H1 (cell line): ENCODE measurements at regions not wholly inside any gene's neighbourhood (a gene's known extent, or its start where the extent isn't known, plus 50 kb on each side); places are given as distances from the start of the nearest gene placed in this dataset.

Experiments
- CTCF ChIA-PET: fragments of 300-600 bp; sonication (Branson Sonifier 250); formaldehyde crosslinking; loops from one replicate; lab custom pipeline; 2021; ENCODE audit not compliant: partially characterized antibody; lab: Charles Lee
- POLR2A ChIA-PET: fragments of 300-600 bp; sonication (Branson Sonifier 250); formaldehyde crosslinking; loops from one replicate; lab custom pipeline; 2021; ENCODE audit warnings: inconsistent platforms; ENCODE audit not compliant: partially characterized antibody; lab: Charles Lee
- DNase-seq, 2 experiments: peaks; one replicate each; pipeline versions ENCODE4 v3.0.0 to v3.0.0-alpha.2; 2010 to 2022; ENCODE audit warnings: low spot score in 2 of 2, low read depth in 1 of 2, mixed read lengths in 1 of 2
- FAIRE-seq: peaks from 2 replicates; lab custom pipeline; 2011; peaks lifted over from hg19 to GRCh38; lab: Jason Lieb, UNC
- H2AFZ ChIP-seq: 2 replicates; pipeline ENCODE4 v1.8.1; 2012; ENCODE audit warnings: low read length, inconsistent platforms
- H2AK5ac ChIP-seq: 2 replicates; pipeline ENCODE4 v1.6.1; 2013; ENCODE audit warnings: low read depth, low read length
- H2BK120ac ChIP-seq: replicated peaks from 2 replicates; pipeline ENCODE3; 2013; ENCODE audit warnings: low read depth, low read length, inconsistent platforms
- H2BK12ac ChIP-seq: 2 replicates; pipeline ENCODE4 v1.6.1; 2013; ENCODE audit warnings: low read depth, low read length
- H2BK15ac ChIP-seq: 2 replicates; pipeline ENCODE4 v1.6.1; 2013; ENCODE audit warnings: low read length
- H2BK20ac ChIP-seq: 2 replicates; pipeline ENCODE4 v1.6.1; 2013; ENCODE audit warnings: low read length
- H2BK5ac ChIP-seq: 2 replicates; pipeline ENCODE4 v1.6.1; 2013; ENCODE audit warnings: low read depth, low read length
- H3K14ac ChIP-seq: 2 replicates; pipeline ENCODE4 v1.6.1; 2013; ENCODE audit warnings: inconsistent platforms; ENCODE audit not compliant: insufficient read length
- H3K18ac ChIP-seq: 2 replicates; pipeline ENCODE4 v1.6.1; 2013; ENCODE audit warnings: low read length; ENCODE audit errors: extremely low read depth
- H3K23ac ChIP-seq: 2 replicates; pipeline ENCODE4 v1.6.1; 2013; ENCODE audit warnings: inconsistent platforms; ENCODE audit not compliant: insufficient read length
- H3K23me2 ChIP-seq: 2 replicates; pipeline ENCODE4 v1.6.1; 2013; ENCODE audit warnings: low read depth, low read length
- H3K27ac ChIP-seq: 2 replicates; pipeline ENCODE4 v1.6.1; 2011; ENCODE audit warnings: low read depth, low read length, inconsistent platforms
- H3K27me3 ChIP-seq, 4 experiments: replicated peaks in 1 of 4; 1 replicate in 1 of 4; 2 replicates in 3 of 4; pipeline versions ENCODE4 v1.6.1 to v1.8.1; 2011 to 2013; ENCODE audit warnings: low read length in 3 of 4, mild to moderate bottlenecking in 3 of 4, inconsistent platforms in 2 of 4, mixed read lengths in 2 of 4, moderate library complexity in 1 of 4; ENCODE audit not compliant: control insufficient read depth in 3 of 4, insufficient read depth in 3 of 4; ENCODE audit errors: extremely low read depth in 1 of 4
- H3K36me3 ChIP-seq, 4 experiments: 2 replicates each; pipeline versions ENCODE4 v1.6.1 to v1.8.1; 2011 to 2013; ENCODE audit warnings: mild to moderate bottlenecking in 4 of 4, low read length in 3 of 4, moderate library complexity in 2 of 4, control low read depth in 1 of 4, inconsistent platforms in 1 of 4; ENCODE audit not compliant: insufficient read depth in 4 of 4, control insufficient read depth in 2 of 4
- H3K4ac ChIP-seq: replicated peaks from 2 replicates; pipeline ENCODE3; 2013; ENCODE audit warnings: low read length, low read depth, mixed read lengths, inconsistent platforms; ENCODE audit not compliant: insufficient read length
- H3K4me1 ChIP-seq, 4 experiments: replicated peaks in 1 of 4; 1 replicate in 1 of 4; 2 replicates in 3 of 4; pipeline versions ENCODE4 v1.6.1 to v1.8.1; 2011 to 2013; ENCODE audit warnings: low read length in 3 of 4, inconsistent platforms in 2 of 4, mixed read lengths in 1 of 4; ENCODE audit not compliant: insufficient read depth in 4 of 4, control insufficient read depth in 3 of 4
- H3K4me2 ChIP-seq, 2 experiments: 2 replicates each; pipeline versions ENCODE4 v1.6.1 to v1.8.1; 2011 to 2013; ENCODE audit warnings: low read depth in 2 of 2, low read length in 2 of 2, control low read depth in 1 of 2, inconsistent platforms in 1 of 2, mild to moderate bottlenecking in 1 of 2; ENCODE audit not compliant: insufficient read depth in 1 of 2
- H3K4me3 ChIP-seq, 4 experiments: fragments of 200-600, 300-600 bp in 1 of 4; sonication (generic), shearing (Covaris generic), sonication (Bioruptor Twin) in 1 of 4; 2 replicates each; pipeline versions ENCODE4 v1.5.1 to v1.8.1; 2011 to 2016; ENCODE audit warnings: low read length in 4 of 4, low read depth in 3 of 4, control low read depth in 2 of 4, inconsistent platforms in 2 of 4, mild to moderate bottlenecking in 2 of 4, mixed read lengths in 1 of 4, moderate library complexity in 1 of 4; ENCODE audit not compliant: insufficient read depth in 2 of 4; ENCODE audit errors: extremely low read depth in 1 of 4
- H3K56ac ChIP-seq: replicated peaks from 2 replicates; pipeline ENCODE3; 2013; ENCODE audit warnings: low read depth, mild to moderate bottlenecking, mixed read lengths, low read length, inconsistent platforms; ENCODE audit not compliant: insufficient read length
- H3K79me1 ChIP-seq: 2 replicates; pipeline ENCODE4 v1.6.1; 2013; ENCODE audit warnings: low read depth, low read length, control low read depth
- H3K79me2 ChIP-seq, 2 experiments: 2 replicates each; pipeline versions ENCODE4 v1.6.1 to v1.8.1; 2012 to 2013; ENCODE audit warnings: low read length in 2 of 2, mild to moderate bottlenecking in 2 of 2, inconsistent platforms in 1 of 2; ENCODE audit not compliant: insufficient read depth in 2 of 2, control insufficient read depth in 1 of 2
- H3K9ac ChIP-seq, 4 experiments: replicated peaks in 1 of 4; 1 replicate in 1 of 4; 2 replicates in 3 of 4; pipeline versions ENCODE4 v1.6.1 to v1.8.1; 2011 to 2013; ENCODE audit warnings: low read depth in 3 of 4, low read length in 3 of 4, control low read depth in 2 of 4, mild to moderate bottlenecking in 2 of 4, moderate library complexity in 2 of 4, inconsistent platforms in 1 of 4; ENCODE audit errors: extremely low read depth in 1 of 4
- H3K9me3 ChIP-seq, 2 experiments: 2 replicates each; pipeline versions ENCODE4 v1.6.1 to v1.8.1; 2012 to 2013; ENCODE audit warnings: mild to moderate bottlenecking in 2 of 2, moderate library complexity in 2 of 2, control low read depth in 1 of 2, inconsistent platforms in 1 of 2, low read depth in 1 of 2, low read length in 1 of 2, mixed read lengths in 1 of 2; ENCODE audit not compliant: insufficient read depth in 2 of 2
- H4K20me1 ChIP-seq, 2 experiments: replicated peaks in 1 of 2; 2 replicates each; pipeline versions ENCODE3 to v1.8.1; 2011 to 2013; ENCODE audit warnings: inconsistent platforms in 2 of 2, low read length in 2 of 2, mild to moderate bottlenecking in 1 of 2; ENCODE audit not compliant: insufficient read depth in 2 of 2, control insufficient read depth in 1 of 2
- H4K5ac ChIP-seq: 2 replicates; pipeline ENCODE4 v1.6.1; 2013; ENCODE audit warnings: low read length, low read depth, mixed read lengths, inconsistent platforms; ENCODE audit not compliant: insufficient read length
- H4K8ac ChIP-seq: 2 replicates; pipeline ENCODE4 v1.8.0; 2013; ENCODE audit warnings: mild to moderate bottlenecking, moderate library complexity, low read length, inconsistent platforms; ENCODE audit not compliant: insufficient read depth; ENCODE audit errors: extremely low read depth
- H4K91ac ChIP-seq: replicated peaks from 2 replicates; pipeline ENCODE3; 2013; ENCODE audit warnings: low read length, mixed read lengths, inconsistent platforms; ENCODE audit not compliant: insufficient read length
- ATF2 ChIP-seq: IDR thresholded peaks from 2 replicates; pipeline ENCODE4 v1.6.1; 2012; ENCODE audit warnings: low read length, inconsistent platforms
- BACH1 ChIP-seq: IDR thresholded peaks from 2 replicates; pipeline ENCODE4 v1.6.1; 2012; ENCODE audit warnings: low read length, improper control_type of control experiment
- CBX8 ChIP-seq: fragments of 300-800, 300-1000 bp; sonication (generic); IDR thresholded peaks from 2 replicates; pipeline ENCODE4 v1.7.1; 2016; ENCODE audit warnings: low read depth, low read length, borderline replicate concordance
- EZH2 ChIP-seq: fragments of 200-600 bp; sonication (generic); IDR thresholded peaks from 2 replicates; pipeline ENCODE4 v1.7.1; 2012; ENCODE audit warnings: low read depth, mild to moderate bottlenecking, moderate library complexity, low read length, inconsistent platforms; ENCODE audit not compliant: severe bottlenecking
- JUND ChIP-seq: IDR thresholded peaks from 2 replicates; pipeline ENCODE4 v1.6.1; 2011; ENCODE audit warnings: mild to moderate bottlenecking, improper control_type of control experiment, low read length
- RFX5 ChIP-seq: IDR thresholded peaks from 2 replicates; pipeline ENCODE4 v1.6.1; 2011; ENCODE audit warnings: low read depth, low read length, improper control_type of control experiment, borderline replicate concordance
- RNF2 ChIP-seq: fragments of 200-900, 300-1000 bp; sonication (generic); IDR thresholded peaks from 2 replicates; pipeline ENCODE4 v1.7.1; 2016; ENCODE audit warnings: borderline replicate concordance, low read depth, mild to moderate bottlenecking, antibody characterized with exemption, low read length; ENCODE audit not compliant: poor library complexity, severe bottlenecking; ENCODE audit errors: missing control alignments
- SAP30 ChIP-seq: fragments of 300-600 bp; sonication (generic); IDR thresholded peaks from 2 replicates; pipeline ENCODE4 v1.7.1; 2012; ENCODE audit warnings: low read length, moderate library complexity, mild to moderate bottlenecking, inconsistent platforms; ENCODE audit not compliant: insufficient read depth, insufficient replicate concordance
- SRF ChIP-seq: IDR thresholded peaks from 2 replicates; pipeline ENCODE4 v1.6.1; 2011; ENCODE audit warnings: mild to moderate bottlenecking, low read depth, low read length, moderate library complexity
- SUZ12 ChIP-seq: fragments of 200-600 bp; sonication (generic); IDR thresholded peaks from 2 replicates; pipeline ENCODE4 v1.6.1; 2012; ENCODE audit warnings: mild to moderate bottlenecking, inconsistent platforms, low read length, moderate library complexity, mixed read lengths
- ZNF274 ChIP-seq: IDR thresholded peaks from 2 replicates; pipeline ENCODE4 v1.7.0; 2012; ENCODE audit warnings: low read length, borderline replicate concordance; ENCODE audit errors: extremely low read depth
- WGBS, 2 experiments: shearing (Covaris generic) in 1 of 2; methylation state at CpG; one replicate each; pipeline versions ENCODE4 v1.1.6 to v1.1.7; 2013 to 2015; ENCODE audit warnings: low lambda C conversion rate in 2 of 2, mixed read lengths in 2 of 2, inconsistent platforms in 1 of 2, low coverage in 1 of 2, missing lambda C conversion rate in 1 of 2; ENCODE audit not compliant: insufficient replicate concordance in 2 of 2, insufficient coverage in 1 of 2, insufficient read length in 1 of 2; ENCODE audit errors: extremely low coverage in 1 of 2, missing lambda C conversion rate in 1 of 2; 5-methylcytosine and 5-hydroxymethylcytosine counted together

- Histone ChIP-seq H2BK5ac (no peak overlapping the region), H3K27me3 (no peaks in the 10 kb centered on the region), H3K79me1 (no peaks in the 10 kb centered on the region), H2BK120ac (no peak overlapping the region), H3K27ac (no peak overlapping the region), H2AK5ac (no peak overlapping the region), H3K4me3 (no peak overlapping the region), H3K79me2 (no peaks in the 10 kb centered on the region), H3K9me3 (no peaks in the 10 kb centered on the region), H3K4ac (no peak overlapping the region), H4K8ac (no peak overlapping the region), H4K5ac (no peak overlapping the region), H2BK20ac (no peak overlapping the region), H3K4me1 (no peaks in the 10 kb centered on the region), H3K56ac (no peak overlapping the region), H3K14ac (no peak overlapping the region), H3K36me3 (no peaks in the 10 kb centered on the region), H3K23ac (no peak overlapping the region), H2AFZ (no peak overlapping the region), H3K4me2 (no peak overlapping the region), H2BK12ac (no peak overlapping the region), H4K20me1 (no peaks in the 10 kb centered on the region), H2BK15ac (no peak overlapping the region), H3K23me2 (no peaks in the 10 kb centered on the region), H3K9ac (no peak overlapping the region), H4K91ac (no peak overlapping the region), H3K18ac (no peak overlapping the region)
- 89% methylated on average over 5 of the region's 5 CpGs; no CpG with 5 or more reads in 1 of the 2 experiments for WGBS, 2 experiments
- CTCF ChIA-PET: no interaction called here
- DNase-seq (no peak), FAIRE-seq (no peak)
- POLR2A ChIA-PET: no interaction called here
- TF ChIP-seq SRF (no peak), EZH2 (no peak), JUND (no peak), SUZ12 (no peak), SAP30 (no peak), BACH1 (no peak), RNF2 (no peak), ZNF274 (no peak), ATF2 (no peak), CBX8 (no peak), RFX5 (no peak)
These were observed 224.5 kb downstream of the RFPL4B start for GRCh38 chr6:112571488-112572270.
